ENCODE measurements at regions not wholly inside any gene's neighbourhood (a gene's known extent, or its start where the extent isn't known, plus 50 kb on each side); places are given as distances from the start of the nearest gene placed in this dataset.

DNA sequence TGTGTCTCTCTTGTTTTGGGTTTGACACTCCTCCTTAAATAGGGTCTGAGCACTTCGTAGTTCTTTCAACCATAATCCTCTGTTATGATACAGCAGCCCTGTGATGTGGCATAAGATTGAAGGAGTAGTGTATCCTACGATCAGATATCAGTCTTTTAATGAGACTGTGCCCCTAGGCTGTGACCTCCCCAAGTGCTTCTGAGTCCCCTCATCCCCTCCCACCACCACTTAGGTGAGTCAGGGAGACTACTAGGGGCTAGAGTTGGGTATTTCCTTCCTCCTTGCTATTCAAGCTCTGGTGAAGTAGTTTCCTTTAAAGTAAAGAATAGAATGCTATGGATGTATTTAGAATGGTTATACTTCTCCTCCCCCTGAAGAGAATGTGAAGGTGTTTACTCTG is 637.2 kb upstream of the GRAMD2B start:
- TF ChIP-seq CTCF (IDR thresholded peaks at IDR 0.05) = no peak
- no peak for TF ChIP-seq POLR2A (IDR thresholded peaks at IDR 0.05)
